NAMALWA (cell line): ENCODE measurements at regions not wholly inside any gene's neighbourhood (a gene's known extent, or its start where the extent isn't known, plus 50 kb on each side); places are given as distances from the start of the nearest gene placed in this dataset.
"Not testable (repeated sequence)": the region's sequence is repeated elsewhere in the genome, so short reads cannot be mapped to it uniquely, and the experiment has no call there.

Source experiments
- DNase-seq: peaks from one replicate; pipeline ENCODE4 v3.0.0-alpha.2; 2015; ENCODE audit warnings: low spot score

DNA sequence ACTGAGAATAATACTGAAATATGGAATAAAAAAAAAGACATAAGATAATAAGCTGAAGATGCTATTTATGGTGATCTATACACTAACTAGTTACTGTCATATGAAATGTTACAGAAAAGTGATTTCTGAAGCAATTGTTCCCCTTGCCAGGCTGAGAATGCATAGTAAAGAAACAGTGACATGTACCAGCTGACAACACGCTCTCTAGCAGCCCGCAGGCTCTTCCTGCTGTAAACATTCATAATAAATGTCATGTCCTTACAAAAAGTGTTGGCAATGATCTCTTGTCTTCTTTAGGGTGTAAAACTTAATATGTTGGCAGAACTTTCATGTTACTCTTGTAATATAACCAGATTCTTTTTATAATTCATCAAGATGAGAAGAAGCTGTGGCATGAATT, 1171.3 kb downstream of the DSC3 start:
- no peak for DNase-seq

DNA sequence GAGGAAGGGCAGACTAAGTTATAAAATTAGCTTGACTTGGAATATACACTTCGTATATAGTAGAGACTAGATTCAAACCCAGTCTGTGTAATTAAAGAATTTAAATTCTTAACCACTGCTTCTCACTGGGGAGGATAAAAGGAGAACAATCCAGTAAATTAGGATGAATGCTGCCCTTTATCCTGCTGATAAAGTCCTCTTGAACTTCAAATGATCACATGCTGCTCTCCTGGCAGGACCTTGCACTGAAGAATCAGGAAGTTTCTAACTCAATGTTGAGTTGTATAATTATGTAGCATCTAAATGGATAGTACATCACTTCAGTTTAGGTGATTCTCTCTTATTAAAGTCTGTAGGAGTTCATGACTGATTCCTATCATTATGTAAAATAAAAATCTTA, 1179.7 kb downstream of the DSC3 start:
- DNase-seq, result no peak

DNA sequence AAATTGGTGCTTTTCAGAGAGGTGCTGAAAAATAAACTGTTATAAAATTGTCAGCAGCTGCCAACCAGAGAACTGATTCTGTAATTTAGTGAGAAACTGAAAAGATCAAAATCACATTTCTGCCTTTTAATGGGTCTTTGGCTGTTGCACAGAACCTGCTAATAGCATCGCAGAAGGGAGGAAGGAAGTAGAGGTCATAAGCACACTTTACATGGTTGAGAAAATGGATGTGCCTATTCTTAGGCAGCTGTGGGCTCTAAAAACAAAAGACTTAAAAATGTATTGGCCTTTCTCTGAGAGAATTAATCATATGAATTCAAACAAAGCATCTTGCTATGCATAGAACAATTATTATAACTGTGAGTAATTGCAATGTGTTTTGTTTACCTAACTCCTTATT, 1186.9 kb downstream of the DSC3 start:
- DNase-seq, result no peak

DNA sequence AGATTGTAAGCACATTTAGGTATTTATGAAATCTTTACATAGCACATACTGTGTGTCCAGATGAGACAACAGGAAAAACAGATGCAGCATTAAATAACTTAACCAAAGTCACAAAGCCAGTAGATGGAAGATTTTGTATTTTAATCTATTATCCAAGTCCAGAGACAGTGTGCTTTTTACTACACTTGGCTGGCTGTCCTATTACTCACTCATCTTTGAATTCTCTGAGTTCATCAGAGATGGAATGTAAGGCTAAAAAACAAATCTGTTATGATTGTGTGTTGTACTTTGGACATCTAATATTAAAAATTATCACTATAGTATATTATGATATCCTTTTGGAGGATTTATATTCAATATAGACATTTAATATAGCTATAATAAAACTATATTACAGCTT, 1189.4 kb downstream of the DSC3 start:
- DNase-seq, result no peak

DNA sequence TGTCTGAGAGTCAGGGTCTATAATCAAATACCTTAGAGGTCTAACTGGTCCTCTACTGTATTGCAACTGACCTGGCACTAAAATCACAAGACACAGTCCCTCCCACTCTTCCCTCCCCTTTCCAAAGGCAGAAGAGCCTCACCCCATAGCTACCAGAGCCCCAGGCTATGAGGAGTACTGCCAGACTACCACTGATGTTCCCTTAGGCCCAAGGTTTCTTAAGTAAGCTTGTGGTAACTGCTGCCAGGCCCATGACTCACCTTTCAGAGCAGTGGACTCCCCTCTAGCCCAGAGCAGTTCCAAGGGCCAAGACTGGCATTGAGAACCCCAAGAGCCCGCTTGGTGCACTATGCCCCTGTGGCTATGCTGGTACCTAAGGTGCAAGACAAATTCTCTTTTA, 1193.4 kb downstream of the DSC3 start:
- DNase-seq, result no peak

DNA sequence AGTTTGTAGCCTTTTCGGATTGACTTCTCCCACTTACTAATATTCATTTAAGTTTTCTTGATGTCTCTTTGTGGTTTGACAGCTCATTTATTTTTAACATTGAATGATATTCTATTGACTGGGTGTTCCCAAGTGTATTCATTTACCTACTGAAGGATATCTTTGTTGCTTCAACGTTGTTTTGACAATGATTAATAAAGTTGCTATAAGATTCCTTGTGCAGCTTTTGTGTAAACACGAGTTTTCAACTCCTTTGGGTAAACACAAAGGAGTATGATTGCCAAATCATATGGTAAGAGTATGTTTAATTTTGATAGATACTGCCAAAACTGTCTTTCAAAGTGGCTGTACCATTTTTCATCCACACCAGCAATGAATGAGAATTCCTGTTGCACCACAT, 1200.9 kb downstream of the DSC3 start:
- no peak for DNase-seq

DNA sequence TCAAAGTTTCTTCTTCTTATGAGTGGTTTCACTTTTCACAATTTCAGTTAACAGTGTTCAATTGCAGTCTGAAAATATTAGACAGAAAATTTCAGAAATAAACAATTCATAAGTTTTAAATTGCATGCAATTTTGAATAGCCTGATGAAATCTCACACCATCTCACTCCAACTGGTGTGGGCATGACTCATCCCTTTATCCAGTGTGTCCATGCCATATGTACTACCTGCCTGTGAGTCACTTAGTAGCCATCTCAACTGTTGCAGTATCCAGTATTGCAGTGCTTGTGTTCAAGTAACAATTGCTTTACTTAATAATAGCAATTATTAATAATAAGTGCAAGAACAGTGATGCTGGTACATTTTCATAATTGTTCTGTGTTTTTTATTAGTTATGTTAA, 1202.5 kb downstream of the DSC3 start:
- no peak for DNase-seq

DNA sequence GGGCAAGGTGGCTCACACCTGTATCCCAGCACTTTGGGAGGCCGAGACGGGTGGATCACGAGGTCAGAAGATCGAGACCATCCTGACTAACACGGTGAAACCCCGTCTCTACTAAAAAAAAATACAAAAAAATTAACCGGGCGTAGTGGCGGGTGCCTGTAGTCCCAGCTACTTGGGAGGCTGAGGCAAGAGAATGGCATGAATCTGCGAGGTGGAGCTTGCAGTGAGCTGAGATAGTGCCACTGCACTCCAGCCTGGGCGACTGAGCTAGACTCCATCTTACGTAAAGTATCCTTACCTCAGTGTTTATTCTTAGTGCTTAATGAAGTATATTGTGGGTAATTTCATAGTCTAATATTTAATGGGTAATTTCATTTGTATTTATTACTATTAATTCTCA, 1203.6 kb downstream of the DSC3 start:
- not testable (repeated sequence) for DNase-seq

DNA sequence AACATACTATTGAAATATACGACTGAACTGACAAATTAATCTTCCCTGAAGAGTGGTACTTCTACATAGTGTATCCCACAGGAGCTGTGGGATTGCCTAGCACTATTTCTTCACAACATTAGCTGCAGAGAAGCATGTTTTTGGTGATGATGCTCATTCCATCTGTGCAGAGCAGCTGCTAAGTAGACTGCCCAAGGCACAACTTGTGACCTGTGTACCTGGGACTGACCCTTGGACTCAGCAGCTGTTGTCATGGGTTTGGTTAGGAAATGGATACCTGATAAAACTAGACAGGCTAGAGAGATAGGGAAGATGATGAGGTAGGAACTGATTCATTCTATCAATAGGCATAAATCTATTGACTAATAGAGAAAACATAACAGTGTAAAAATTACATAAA, 1204.0 kb downstream of the DSC3 start:
- DNase-seq, result no peak

DNA sequence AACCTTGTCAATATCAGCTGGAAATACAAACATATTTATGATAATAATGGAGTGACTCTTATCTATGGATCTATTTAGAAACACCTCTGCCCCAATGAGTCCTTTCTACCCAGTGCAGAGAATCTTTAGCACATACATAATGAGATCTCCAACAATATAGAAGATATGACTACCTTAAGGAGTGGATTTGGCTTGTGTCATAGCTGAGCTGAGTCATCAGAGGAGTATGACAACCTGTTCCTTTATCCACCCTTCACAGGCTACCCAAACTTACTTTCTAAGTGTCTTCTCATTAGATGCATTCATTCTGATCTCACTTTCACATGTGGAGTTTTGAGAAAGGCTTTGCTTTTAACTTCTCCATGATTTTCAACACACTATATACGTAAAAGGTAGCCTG, 1218.9 kb downstream of the DSC3 start:
- no peak for DNase-seq

DNA sequence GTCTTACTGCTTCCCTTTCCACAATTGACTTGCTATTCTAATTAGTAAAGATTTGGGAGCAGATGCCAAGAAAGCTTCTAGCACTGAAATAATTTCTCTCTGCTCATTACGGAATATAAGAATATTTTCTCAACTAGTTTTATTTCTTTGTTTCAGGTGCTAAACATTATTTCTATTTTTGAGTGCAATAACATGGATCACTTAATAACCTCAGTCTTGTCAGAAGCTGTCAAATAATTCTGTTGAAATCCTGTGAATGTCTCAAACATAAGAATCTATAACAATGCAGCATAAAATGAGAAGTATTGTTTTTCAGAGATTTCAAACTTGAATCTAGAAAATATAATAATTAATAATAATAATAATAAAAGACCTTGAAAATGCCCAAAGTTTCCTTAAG, 1221.0 kb downstream of the DSC3 start:
- no peak for DNase-seq

DNA sequence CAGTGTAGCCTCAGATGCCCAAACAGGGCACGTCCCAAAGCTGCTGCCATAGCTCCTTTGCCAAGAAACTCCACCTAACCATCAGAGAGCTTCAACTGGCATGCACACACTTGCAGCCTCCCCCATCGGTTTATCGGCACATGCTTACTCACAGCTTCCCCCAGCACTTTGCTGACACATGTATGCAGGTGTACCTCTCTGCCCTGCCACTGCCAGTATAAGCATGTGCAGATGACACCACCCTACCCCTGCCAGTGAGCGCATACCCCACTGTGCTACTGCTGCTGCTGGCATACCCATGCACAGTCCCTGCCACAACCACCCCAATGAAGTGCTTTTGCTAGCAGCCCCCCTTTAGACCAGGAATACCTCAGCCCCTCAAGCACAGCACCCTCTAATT, 1231.0 kb downstream of the DSC3 start:
- no peak for DNase-seq

DNA sequence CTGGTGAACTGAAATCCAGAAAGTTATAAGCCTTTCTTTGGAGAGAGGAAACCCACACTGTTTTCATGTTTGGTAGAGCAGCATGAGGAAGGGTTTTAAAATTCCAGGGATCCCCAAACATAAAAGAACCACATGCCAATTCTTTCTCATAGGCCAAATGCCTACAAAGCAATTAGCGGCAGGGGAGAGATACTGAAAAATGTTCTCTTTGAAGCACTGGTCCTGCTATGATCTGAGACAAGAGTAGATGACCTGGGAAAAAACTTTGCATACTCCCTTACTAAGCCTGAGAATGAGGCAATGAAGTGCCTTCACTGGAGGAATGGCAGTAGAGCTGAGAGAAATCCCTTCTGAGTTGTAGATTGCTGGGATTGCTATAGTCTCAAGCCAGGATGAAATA, 1261.7 kb downstream of the DSC3 start:
- DNase-seq, result no peak

DNA sequence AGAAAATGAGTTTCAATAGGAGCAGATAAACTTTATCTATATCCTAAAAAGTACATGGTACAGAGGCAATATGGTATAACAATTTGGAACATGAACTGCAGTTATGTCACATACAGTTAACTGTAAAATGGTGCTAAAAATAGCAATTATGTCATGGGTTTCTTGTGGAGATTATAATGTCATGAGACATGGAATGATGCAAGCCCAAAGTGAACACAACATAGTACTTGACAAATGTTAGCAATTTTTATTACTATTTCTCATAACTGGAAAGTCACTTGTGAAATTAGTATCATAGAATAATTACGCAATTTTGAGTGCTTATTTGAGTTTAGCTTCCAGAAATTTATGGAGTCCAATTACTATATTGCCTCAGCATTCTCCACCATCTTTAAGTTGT, 1263.4 kb downstream of the DSC3 start:
- no peak for DNase-seq

DNA sequence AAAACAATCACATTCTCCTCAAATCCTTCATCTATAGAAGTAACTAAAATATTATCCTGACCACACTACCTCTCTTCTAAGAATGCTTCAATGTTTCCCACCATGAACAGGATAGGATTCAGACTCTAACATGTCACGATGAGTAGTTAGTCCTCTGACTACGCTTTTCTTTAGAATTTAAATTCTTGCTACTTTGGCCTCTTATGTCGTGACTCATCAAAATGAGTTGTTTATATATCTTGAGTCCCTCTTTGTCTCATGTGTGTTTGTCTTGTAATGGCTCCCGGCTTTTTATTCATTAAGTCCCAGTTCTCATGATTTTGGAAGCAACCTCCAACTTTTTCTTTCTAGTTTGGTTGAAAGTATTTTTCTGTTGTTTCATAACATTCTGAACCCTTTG, 1289.2 kb downstream of the DSC3 start:
- no peak for DNase-seq

DNA sequence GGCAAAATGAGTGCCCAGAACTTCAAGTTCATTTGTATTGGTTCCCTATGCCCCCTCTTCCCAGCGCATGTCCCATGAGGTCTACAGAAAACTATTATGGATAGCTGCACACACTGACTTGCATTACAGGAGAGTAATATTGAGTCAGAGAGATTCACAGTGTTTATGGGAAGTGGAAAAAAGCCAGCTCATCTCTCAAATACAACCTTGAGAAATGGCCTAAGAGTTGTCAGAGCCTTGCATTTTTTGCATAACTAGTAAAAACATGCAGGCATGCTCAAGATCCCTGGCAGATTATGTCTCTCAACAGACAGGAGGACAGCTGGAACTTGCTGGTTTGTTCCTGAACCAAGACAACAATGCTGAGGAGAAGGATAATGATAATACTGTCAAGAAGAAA, 1292.8 kb downstream of the DSC3 start:
- no peak for DNase-seq

DNA sequence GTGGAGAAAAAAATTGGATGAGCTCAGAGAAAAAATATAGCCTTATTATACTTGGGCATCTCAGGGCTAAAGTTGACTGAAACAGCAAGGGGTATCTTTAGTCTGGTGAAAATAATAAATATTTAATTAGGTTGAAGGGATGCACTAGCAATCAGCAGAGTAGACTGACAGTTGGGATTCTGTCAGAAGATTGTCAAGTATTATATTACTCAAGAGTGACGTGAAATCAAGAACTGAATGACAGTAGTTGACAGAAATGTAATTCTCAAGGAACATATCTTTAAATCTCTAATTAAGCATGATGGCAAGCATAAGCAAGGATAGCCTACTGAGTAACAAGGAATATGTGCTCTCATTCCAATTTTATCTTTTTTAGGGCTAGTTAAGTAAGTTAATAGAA, 1301.1 kb downstream of the DSC3 start:
- no peak for DNase-seq

DNA sequence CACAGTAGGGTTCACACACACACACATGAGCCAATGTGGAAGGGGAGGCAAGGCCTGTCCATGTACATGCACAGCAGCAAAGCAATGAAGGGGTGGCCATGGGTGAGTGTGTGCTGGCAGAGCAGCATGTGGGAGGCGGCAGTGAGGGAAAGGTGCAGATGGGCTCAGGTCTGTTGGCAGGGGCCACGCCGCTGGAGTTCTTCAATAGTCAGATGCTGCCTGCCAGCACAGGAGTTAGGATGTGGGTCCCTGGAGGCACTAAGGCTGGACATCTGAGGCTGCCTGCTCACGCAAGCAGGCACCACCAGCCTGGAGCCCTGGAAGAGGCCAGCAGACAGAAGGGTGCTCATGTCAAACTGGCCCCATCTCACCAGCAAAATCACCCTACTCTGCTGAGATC, 1304.9 kb downstream of the DSC3 start:
- DNase-seq, result no peak

DNA sequence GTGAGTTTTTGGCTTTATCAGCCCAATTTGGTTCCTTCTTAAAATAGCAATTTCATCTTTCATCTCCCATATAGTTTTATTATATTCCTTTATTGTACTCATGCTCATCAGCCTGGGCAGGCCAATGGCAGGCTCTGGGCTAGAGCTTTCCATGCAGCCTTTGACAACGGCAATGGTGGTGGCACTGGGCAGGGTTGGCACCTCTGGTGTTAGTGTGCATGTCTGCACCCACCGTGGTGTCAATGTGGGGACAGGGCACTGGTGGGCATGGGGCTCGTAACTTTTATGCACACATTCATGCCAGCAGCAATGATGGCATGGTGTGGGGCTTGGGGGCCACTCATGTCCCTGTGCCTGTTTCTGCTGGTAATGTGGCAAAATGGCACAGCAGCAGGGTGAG, 1305.4 kb downstream of the DSC3 start:
- DNase-seq, result no peak

DNA sequence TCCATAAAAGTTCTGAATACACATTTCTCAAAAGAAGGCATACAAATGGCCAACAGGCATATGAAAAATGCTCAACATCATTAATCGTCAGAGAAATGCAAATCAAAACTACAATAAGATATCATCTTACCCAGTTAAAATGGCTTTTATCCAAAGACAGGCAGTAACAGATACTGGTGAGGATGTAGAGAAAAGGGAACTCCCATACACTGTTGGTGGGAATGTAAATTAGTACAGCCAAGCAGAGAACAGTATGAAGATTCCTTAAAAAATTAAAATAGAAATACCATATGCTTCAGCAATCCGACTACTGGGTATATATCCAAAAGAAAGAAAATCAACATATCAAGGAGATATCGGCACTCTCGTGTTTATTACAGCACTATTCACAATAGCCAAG, 1312.5 kb downstream of the DSC3 start:
- no peak for DNase-seq

DNA sequence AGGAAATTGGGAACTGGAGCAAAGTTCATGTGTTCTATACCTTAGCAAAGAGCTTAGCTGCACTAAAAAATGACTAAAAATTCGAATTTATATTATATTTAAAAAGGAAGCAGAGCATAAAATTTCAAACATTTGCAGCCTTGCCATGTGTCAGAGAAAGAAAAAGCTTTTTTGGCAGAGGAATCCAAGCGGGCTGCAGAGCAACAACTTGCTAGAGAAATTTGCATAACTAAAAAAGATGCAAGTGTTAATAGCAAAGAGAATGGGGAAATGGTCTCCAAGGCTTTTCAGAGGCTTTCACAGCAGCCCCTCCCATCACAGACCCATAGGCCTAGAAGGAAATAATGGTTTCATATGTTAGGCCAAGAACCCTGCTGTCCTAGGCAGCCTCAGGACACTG, 1315.9 kb downstream of the DSC3 start:
- no peak for DNase-seq

DNA sequence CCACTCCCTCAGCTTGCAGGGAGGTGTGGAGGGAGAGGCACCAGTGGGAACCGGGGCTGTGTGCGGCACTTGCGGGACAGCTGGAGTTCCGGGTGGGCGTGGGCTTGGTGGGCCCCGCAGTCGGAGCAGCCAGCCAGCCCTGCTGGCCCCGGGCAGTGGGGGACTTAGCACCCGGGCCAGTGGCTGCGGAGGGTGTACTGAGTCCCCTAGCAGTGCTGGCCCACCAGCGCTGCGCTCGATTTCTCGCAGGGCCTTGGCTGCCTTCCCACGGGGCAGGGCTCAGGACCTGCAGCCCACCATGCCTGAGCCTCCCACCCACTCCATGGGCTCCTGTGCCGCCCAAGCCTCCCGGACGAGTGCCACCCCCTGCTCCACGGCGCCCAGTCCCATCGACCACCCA, 1319.1 kb downstream of the DSC3 start:
- DNase-seq, result not testable (repeated sequence)

DNA sequence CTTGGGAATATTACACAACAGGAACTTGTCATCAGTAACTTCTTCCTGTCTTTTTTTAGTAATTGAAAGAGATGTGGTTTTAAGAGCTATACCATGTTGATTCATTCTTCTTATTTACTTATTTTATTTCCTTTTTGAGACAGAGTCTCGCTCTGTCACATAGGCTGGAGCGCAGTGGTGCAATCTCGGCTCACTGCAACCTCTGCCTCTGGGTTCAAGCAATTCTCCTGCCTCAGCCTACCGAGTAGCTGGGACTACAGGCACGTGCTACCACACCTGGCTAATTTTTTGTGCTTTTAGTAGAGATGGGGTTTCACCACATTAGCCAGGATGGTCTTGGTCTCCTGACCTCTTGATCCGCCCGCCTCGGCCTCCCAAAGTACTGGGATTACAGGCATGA, 1326.6 kb downstream of the DSC3 start:
- DNase-seq, result not testable (repeated sequence)

DNA sequence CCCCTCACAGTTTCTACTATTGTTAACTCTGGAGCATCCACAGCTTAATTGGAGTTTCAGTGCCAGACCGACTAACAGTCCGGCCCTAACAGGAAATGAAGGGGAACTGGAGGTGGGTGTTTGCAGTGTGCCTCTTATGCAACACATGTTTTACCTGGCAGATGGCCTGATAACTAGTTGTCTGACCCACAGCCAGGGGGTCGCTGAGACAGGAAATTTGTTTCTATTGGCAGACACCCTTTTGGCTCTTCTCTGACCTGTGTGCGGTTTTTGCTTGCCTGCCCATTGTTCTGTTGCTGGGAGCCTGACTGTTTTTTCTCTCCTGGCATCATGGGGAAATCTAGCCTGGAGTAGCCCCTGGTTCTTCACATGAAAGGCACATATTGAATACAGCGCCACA, 1329.8 kb downstream of the DSC3 start:
- no peak for DNase-seq

DNA sequence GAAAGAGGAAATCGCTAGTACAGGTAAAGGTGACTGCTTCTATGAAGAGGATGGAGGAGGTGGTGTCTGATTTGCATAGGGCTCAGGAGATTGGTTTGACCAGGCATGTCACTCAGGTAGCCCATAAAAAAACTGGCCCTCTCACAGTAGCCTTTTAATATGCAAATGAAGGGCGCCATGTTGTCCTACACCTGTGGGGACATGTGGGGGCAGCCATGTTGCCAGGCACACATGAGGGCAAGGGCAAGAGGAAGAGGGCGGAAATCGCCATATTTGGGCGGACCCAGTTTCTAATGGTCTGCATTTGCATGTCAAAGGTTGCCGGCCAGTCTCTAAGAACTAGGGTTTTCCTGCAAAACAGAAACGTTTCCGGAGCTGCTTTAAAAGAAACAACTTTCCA, 1330.6 kb downstream of the DSC3 start:
- DNase-seq, result no peak

DNA sequence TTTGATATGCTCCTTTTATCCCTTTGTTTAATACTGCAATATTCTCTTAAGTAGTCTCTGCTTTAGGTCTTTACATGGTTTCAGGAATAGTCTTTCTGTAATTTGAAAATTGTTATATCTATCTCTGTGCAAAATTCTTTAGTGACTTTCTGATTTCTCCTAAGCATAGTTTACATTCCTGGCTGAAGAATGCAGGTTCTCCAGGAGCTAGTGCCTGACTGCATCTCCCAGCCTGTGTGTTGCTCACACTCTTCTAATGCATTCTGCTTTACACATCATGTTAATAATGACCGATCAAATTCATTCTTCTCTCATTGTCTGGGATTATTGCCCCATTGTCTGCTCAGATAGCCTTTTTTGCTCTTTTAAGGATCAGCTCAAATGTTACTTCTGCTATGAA, 1349.2 kb downstream of the DSC3 start:
- no peak for DNase-seq
